HCT116 (cell line): ENCODE measurements at regions not wholly inside any gene's neighbourhood (a gene's known extent, or its start where the extent isn't known, plus 50 kb on each side); places are given as distances from the start of the nearest gene placed in this dataset.

ENCODE experiments used
- CTCF ChIP-seq, 3 experiments: fragments of 200-600 bp in 1 of 3; sonication (generic) in 1 of 3; IDR thresholded peaks in 2 of 3; conservative IDR thresholded peaks in 1 of 3; 2 replicates each; pipeline ENCODE4 v1.5.1; 2012 to 2017; ENCODE audit warnings: low read depth in 2 of 3, low read length in 2 of 3, antibody characterized with exemption in 1 of 3, borderline replicate concordance in 1 of 3, control low read depth in 1 of 3, mild to moderate bottlenecking in 1 of 3, mixed read lengths in 1 of 3, mixed run types in 1 of 3, moderate library complexity in 1 of 3; ENCODE audit not compliant: insufficient read depth in 1 of 3
- EZH2 ChIP-seq: fragments of 200-600 bp; sonication (generic); IDR thresholded peaks from 2 replicates; pipeline ENCODE4 v1.6.1; 2017; ENCODE audit warnings: antibody characterized with exemption, mixed run types
- YY1 ChIP-seq: IDR thresholded peaks from 2 replicates; pipeline ENCODE4 v1.6.1; 2011; ENCODE audit warnings: low read length, low read depth, moderate library complexity, mild to moderate bottlenecking; ENCODE audit not compliant: insufficient replicate concordance; ENCODE audit errors: extremely low read depth

- TF ChIP-seq CTCF (IDR thresholded peaks at IDR 0.05 in 2 of 3, conservative IDR thresholded peaks at IDR 0.05 in 1 of 3; ENCODE audit: borderline replicate concordance in 1 of 3, insufficient read depth in 1 of 3, low read depth in 2 of 3, low read length in 2 of 3): no peak
- TF ChIP-seq EZH2: no peak
- TF ChIP-seq YY1: no peak
Measured at GRCh38 chr6:104505838-104506237, 353.9 kb downstream of the HACE1 start.
